Hematopoietic multipotent progenitor cell treated with erythropoietin and hydrocortisone succinate and interleukin-3 and kit ligand, for 6 days (in vitro differentiated cells): ENCODE measurements at regions not wholly inside any gene's neighbourhood (a gene's known extent, or its start where the extent isn't known, plus 50 kb on each side); places are given as distances from the start of the nearest gene placed in this dataset.

Experiments used
- DNase-seq: peaks from one replicate; pipeline ENCODE4 v3.0.0-alpha.2; 2015

GRCh38 chr16:7090628-7091115 lies 242.0 kb upstream of the RBFOX1 start:
- DNase-seq = no peak

- no peak for DNase-seq
Measured at GRCh38 chr16:7089751-7090150, 242.9 kb upstream of the RBFOX1 start.

GRCh38 chr16:7088711-7089110 lies 243.9 kb upstream of the RBFOX1 start:
- DNase-seq = no peak

DNA sequence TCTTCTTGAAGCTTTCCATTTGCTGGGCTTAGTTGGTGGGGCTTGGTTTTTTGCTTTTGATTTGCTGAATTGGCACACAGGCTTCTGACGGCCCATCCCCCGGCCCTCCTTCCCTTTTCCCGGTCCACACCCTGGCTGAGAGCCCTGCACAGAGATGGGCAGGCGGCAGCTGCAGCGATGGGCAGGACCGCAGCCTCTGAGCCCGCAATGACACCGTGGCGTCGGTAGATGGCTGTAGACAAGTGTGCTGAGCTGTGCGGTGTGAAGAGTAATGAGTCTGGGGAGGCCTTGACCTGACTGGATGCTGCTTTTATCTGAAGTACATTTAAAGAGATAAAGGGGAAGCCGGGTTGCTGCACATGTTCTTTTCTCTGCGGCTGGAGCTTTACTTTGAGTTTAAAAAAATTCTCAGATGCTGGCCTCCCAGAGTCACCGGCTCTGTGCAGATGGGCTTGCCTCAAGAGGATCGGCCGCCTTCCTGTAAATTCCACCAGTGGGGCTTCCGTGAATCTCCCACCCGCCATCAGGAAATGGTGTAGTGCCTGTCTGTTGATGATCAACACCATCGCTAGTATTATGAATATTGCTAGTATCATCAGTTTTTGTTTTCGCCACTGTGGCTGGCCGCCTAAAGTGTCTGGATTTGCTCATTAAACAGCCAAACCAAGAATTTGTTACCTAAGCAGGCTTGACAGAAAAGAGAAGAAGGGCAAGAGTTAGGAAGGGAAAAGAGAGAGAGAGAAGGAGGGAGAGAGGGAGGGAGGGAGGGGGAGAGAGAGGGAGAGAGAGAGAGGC lies 245.6 kb upstream of the RBFOX1 start:
- DNase-seq = peak; percentile 24

- DNase-seq = no peak
Measured at GRCh38 chr16:7085776-7086175, 246.9 kb upstream of the RBFOX1 start.

DNA sequence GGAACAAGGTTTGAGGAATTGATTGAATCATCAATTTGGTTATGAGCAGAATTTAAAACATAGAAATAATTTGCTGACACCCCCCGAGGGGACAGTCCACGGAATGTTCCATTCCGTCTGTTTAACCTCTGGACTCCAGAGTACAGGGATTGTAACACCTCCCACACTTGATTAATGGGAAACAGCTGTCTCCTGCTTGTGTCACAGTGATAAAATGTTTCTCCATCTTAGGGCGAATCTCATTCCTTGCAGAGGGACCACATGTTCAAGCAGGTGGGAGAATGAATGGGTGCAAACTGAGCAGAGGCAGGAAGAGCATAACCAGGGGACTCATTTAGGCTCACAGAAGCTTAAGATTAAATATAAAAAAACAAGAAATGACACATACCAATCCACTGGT lies 249.5 kb upstream of the RBFOX1 start:
- no peak for DNase-seq

DNA sequence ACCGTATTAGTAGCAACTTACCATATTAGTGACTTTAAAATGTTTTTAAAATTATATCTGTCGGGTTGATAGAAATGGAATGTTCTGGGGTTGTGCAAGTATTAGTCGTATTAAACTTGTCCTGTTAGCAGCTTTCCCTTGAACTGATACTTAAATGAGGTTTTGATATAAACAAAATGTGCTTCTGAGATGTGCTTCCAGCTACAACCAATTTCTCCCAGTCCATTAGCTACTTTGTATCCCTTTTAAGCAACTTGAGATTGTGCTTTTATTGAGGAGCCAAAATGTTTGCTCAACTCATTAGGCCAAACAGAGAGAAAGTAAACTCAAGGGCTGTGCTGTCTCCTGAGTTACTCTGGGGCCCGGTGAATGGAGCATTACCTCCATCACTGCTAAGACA lies 255.0 kb upstream of the RBFOX1 start:
- DNase-seq = no peak

GRCh38 chr16:7074715-7075114 lies 257.9 kb upstream of the RBFOX1 start:
- no peak for DNase-seq

DNA sequence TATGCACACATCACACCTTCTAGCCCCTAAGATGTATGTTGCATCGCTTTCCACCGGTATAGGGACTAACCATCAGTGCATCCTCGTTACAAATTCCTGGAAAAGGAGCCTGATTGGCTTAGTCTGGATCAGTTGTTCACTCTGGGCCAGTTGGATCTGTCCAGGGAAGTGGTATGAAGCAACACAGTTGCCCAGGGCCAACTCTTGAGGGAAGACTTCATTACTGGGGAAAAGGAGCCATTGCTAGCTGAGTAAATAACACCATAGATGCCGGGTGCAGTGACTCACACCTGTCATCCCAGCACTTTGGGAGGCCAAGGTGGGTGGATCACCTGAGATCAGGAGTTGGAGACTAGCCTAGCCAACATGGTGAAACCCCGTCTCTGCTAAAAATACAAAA lies 275.2 kb upstream of the RBFOX1 start:
- no peak for DNase-seq

DNA sequence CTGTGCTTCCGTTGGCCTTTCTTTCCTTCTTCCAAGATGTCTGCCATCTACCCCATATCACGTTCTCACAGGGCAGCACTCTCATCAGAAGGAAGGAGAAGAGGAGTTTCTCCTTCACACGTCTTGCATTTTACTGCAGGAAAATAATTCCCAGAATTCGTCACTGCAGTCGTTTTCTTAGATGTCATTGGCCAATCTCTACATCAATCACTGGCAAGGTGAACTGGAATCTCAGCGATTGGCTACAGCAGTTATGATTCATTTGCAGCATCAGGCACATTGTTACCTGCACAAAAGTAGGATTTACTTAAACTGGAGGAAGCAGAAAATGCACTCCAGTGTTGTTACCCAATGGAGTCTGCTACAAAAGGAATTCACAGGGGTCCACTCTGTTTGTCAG lies 277.2 kb upstream of the RBFOX1 start:
- DNase-seq = no peak

DNA sequence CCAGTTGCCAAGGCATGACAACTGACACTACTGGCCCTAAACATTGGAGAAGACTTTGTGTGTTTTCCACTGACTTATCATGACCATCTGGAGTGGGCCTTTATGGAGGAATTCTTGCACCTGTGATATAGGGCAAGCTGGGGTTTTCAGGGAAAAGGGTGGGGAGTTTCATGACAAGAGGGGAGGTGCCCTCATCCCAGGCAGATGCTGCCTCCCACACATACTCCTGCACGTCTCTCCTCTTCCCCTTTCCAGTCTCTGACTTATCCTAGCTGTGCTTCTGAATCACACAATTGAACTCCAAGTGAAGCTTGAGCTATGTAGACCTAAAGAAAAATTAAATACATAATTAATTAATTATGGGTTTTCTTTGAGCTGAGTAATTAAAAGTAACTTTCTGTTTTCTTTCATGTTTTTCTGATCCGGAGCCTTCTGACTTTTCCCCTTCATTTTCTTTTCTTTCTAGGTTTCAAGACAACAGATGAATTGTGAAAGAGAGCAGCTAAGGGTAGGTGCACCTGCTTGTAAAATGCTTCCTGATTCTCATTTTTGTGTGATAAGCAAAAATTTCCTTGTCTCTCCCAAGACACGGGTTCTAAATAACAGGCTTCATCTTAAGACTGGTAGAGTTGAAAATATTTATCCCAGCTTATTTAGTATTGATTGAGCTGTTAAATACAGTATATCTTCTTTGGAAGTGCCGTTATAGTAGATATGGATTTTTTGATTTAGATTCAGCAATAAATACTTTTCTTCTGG lies 280.9 kb upstream of the RBFOX1 start:
- no peak for DNase-seq

- no peak for DNase-seq
Measured at GRCh38 chr16:7044331-7044730, 288.3 kb upstream of the RBFOX1 start.

GRCh38 chr16:7038475-7038874 lies 294.2 kb upstream of the RBFOX1 start:
- DNase-seq = no peak

DNA sequence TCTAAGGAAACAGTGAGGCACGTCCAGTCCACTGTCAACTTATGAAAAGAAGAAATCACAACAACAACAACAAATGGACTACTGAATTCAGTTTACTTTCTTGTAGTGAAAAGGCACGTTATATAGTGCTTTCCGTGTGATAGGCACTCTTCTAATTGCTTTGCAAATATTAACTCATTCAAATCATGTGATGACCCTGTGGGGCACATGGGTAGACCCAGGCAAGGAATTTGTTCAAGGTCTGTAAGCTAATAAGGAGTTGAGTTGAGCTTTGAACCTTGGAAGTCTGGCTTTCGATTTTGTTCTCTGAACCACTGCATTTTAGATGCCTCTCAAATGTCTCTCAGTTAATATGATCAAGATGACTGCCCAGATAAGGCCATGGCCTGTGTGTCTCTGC lies 295.1 kb upstream of the RBFOX1 start:
- no peak for DNase-seq

DNA sequence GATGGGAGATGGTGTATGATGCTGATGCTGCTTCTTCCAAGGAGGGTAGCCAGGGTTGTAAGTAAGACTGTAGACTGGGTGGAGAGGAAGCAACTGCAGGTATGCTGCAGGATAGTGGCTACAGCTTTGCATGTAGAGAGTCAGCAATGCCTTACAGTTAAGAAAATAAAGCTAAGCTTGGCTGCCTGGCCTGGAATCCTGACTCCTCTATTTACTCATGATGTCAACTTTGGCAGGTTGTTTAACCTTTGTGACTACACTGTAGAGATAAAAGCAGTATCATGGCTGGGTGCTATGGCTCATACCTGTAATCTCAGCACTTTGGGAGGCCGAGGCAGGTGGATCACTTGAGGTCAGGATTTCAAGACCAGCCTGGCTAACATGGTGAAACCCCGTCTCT lies 301.6 kb upstream of the RBFOX1 start:
- no peak for DNase-seq

DNA sequence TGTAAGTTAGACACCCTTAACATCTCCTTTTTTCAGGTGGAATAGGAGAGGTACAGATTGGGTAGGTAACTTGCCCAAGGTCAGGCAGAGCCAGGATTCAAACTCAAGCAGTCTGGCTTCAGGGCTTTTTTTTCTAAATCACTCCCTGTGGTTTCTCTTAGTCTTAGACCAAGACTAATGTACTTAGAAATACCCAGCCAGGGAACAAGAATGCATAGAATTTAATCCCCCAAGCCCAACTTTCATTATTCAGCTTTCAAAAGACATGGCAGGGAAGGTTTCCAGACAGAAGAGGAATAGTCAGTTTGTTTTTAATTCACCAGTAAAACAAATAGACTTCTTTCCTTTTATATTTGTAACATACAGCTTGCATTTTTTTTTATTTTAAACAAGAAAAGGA lies 305.2 kb upstream of the RBFOX1 start:
- DNase-seq = no peak

DNA sequence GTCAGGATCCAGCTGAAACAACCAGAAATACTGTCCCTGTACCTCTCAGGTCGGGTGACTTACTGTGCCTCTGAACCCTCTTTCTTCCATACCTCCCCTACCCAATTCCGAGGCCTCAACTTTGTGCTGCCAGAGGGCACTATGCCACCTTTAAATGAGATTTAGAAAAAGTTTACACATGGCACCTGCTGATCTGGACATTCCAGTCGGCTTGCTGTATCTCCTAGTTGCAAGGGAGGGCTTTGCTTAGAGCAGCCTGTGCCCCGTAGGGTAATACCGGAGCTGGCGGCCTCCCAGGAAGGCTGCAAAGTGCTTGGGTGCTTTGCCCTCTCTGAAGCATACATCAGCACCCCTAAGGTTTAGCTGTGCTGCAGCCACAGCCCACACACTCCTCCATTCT lies 306.0 kb upstream of the RBFOX1 start:
- DNase-seq = no peak

DNA sequence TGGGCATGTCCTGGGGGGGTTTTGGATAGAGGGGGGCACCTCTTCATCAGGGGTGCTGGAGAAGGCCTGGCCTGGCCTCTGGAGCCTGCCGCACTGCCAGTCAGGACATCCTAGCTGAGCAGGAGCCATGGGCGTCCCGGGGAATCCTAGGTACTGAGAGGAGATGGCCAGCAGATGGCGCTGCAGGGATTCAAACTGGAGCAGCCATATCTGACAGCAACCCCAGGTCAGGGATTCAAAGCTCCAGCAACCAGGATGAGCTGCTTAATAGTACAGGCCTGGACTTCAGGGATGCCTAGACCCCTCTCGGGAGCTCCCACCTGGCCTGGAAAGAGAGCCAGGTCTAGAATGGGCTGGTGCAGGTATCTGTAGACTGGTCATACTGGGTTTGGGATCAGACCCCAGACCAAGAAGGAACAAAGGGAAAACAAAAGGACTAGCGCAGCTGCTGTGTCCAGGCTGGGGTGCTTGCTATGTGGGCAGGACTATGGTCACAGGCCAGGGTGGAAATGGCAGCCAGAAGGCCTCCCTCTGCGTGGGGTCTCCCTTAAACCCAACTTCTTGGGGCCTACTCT lies 306.9 kb upstream of the RBFOX1 start:
- peak; percentile 81 for DNase-seq

GRCh38 chr16:7021653-7022275 lies 310.9 kb upstream of the RBFOX1 start:
- no peak for DNase-seq

- DNase-seq = no peak
Measured at GRCh38 chr16:7017006-7017662, 315.5 kb upstream of the RBFOX1 start.

DNA sequence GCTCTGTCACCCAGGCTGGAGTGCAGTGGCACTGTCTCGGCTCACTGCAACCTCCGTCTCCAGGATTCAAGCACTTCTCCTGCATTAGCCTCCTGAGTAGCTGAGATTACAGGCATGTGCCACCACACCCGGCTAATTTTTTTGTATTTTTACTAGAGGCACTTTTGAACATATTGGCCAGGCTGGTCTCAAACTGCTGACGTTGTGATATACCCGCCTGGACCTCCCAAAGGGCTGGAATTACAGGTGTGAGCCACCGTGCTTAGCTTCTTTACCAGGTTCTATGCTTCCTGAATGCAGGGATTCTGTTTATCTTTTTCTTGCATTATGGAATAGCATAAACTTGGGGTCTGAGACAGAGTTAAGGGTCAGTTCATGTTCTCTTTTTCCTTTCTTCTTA lies 317.9 kb upstream of the RBFOX1 start:
- DNase-seq = no peak

GRCh38 chr16:7013990-7014389 lies 318.7 kb upstream of the RBFOX1 start:
- peak; percentile 65 for DNase-seq

GRCh38 chr16:7004266-7004665 lies 328.4 kb upstream of the RBFOX1 start:
- no peak for DNase-seq
